ENCODE measurements at regions not wholly inside any gene's neighbourhood (a gene's known extent, or its start where the extent isn't known, plus 50 kb on each side); places are given as distances from the start of the nearest gene placed in this dataset.

GRCh38 chr12:24441458-24441857, 492.0 kb upstream of the SOX5 start:
- no peak overlapping the region for H3K27ac ChIP-seq (replicated peaks; ENCODE audit: low read length)
- no peak overlapping the region for H3K9ac ChIP-seq (ENCODE audit: low read depth, low read length, poor library complexity)
- H3K4me2 ChIP-seq (ENCODE audit: insufficient read depth, low read length, poor library complexity, severe bottlenecking) = no peak overlapping the region
- peaks cover 0 to 15% of the 10 kb centered on the region in 2 donors for H3K9me3 ChIP-seq (replicated peaks in 1 of 2; ENCODE audit: control insufficient read depth in 2 of 2, insufficient read depth in 1 of 2, low read depth in 1 of 2, low read length in 2 of 2)
- H2BK12ac ChIP-seq (ENCODE audit: low read length) = no peak overlapping the region
- H2BK15ac ChIP-seq (ENCODE audit: low read length) = no peak overlapping the region
- H3K27me3 ChIP-seq (ENCODE audit: control insufficient read depth in 3 of 3, insufficient read depth in 3 of 3, low read depth in 1 of 3, low read length in 3 of 3) = no peaks in the 10 kb centered on the region
- H3K14ac ChIP-seq (ENCODE audit: low read length) = no peak overlapping the region
- no peaks in the 10 kb centered on the region for H3K79me1 ChIP-seq (ENCODE audit: low read depth, low read length)
- H3K4ac ChIP-seq (ENCODE audit: low read length) = no peak overlapping the region
- DNase-seq (ENCODE audit: low spot score) = no peak
- H3K4me1 ChIP-seq (ENCODE audit: control insufficient read depth in 2 of 2, insufficient read depth in 1 of 2, low read depth in 1 of 2, low read length in 2 of 2) = peaks cover 2 to 6% of the 10 kb centered on the region in 2 donors
- H2AK5ac ChIP-seq (ENCODE audit: low read depth, low read length) = no peak overlapping the region
- no peak overlapping the region for H4K8ac ChIP-seq (ENCODE audit: low read depth, low read length)
- H3K4me3 ChIP-seq (ENCODE audit: low read length in 2 of 2) = no peak overlapping the region
- H3K36me3 ChIP-seq (replicated peaks in 1 of 2; ENCODE audit: control insufficient read depth in 2 of 2, insufficient read depth in 2 of 2, low read length in 2 of 2) = no peaks in the 10 kb centered on the region
- WGBS, 2 donors (ENCODE audit: extremely low coverage in 2 of 2, insufficient read length in 2 of 2, insufficient replicate concordance in 1 of 2) = no CpG with 5 or more reads among the region's 4 CpGs
- H3K18ac ChIP-seq (ENCODE audit: low read length) = no peak overlapping the region
- H4K91ac ChIP-seq (ENCODE audit: low read depth, low read length, poor library complexity) = no peak overlapping the region
- no peak overlapping the region for H2BK5ac ChIP-seq (ENCODE audit: low read length)
- H2AFZ ChIP-seq (ENCODE audit: low read length) = no peak overlapping the region
- H2BK120ac ChIP-seq (ENCODE audit: low read depth, low read length) = no peak overlapping the region
- no peak overlapping the region for H3K23ac ChIP-seq (ENCODE audit: low read depth, low read length, poor library complexity)

- Histone ChIP-seq H2BK15ac (ENCODE audit: low read length) (no peak overlapping the region), H4K8ac (ENCODE audit: low read depth, low read length) (no peak overlapping the region), H2AK5ac (ENCODE audit: low read depth, low read length) (no peak overlapping the region), H3K36me3 (replicated peaks in 1 of 2; ENCODE audit: control insufficient read depth in 2 of 2, insufficient read depth in 2 of 2, low read length in 2 of 2) (no peaks in the 10 kb centered on the region), H3K23ac (ENCODE audit: low read depth, low read length, poor library complexity) (no peak overlapping the region), H3K9me3 (replicated peaks in 1 of 2; ENCODE audit: control insufficient read depth in 2 of 2, insufficient read depth in 1 of 2, low read depth in 1 of 2, low read length in 2 of 2) (peaks cover 0 to 24% of the 10 kb centered on the region in 2 donors), H3K27ac (replicated peaks; ENCODE audit: low read length) (no peak overlapping the region), H3K27me3 (ENCODE audit: control insufficient read depth in 3 of 3, insufficient read depth in 3 of 3, low read depth in 1 of 3, low read length in 3 of 3) (no peaks in the 10 kb centered on the region), H3K18ac (ENCODE audit: low read length) (no peak overlapping the region), H3K4me1 (ENCODE audit: control insufficient read depth in 2 of 2, insufficient read depth in 1 of 2, low read depth in 1 of 2, low read length in 2 of 2) (no peaks in the 10 kb centered on the region), H2AFZ (ENCODE audit: low read length) (no peak overlapping the region), H4K91ac (ENCODE audit: low read depth, low read length, poor library complexity) (no peak overlapping the region), H3K9ac (ENCODE audit: low read depth, low read length, poor library complexity) (no peak overlapping the region), H2BK12ac (ENCODE audit: low read length) (no peak overlapping the region), H2BK120ac (ENCODE audit: low read depth, low read length) (no peak overlapping the region), H3K4ac (ENCODE audit: low read length) (no peak overlapping the region), H3K4me2 (ENCODE audit: insufficient read depth, low read length, poor library complexity, severe bottlenecking) (no peak overlapping the region), H3K14ac (ENCODE audit: low read length) (no peak overlapping the region), H3K4me3 (ENCODE audit: low read length in 2 of 2) (no peak overlapping the region), H3K79me1 (ENCODE audit: low read depth, low read length) (no peaks in the 10 kb centered on the region), H2BK5ac (ENCODE audit: low read length) (no peak overlapping the region)
- WGBS, 2 donors (ENCODE audit: extremely low coverage in 2 of 2, insufficient read length in 2 of 2, insufficient replicate concordance in 1 of 2) = no CpG with 5 or more reads among the region's 4 CpGs
- DNase-seq (ENCODE audit: low spot score) = no peak
Measured at GRCh38 chr12:24436667-24437066, 487.2 kb upstream of the SOX5 start.

GRCh38 chr12:24431872-24432271, 482.4 kb upstream of the SOX5 start:
- Histone ChIP-seq H3K4me2 (ENCODE audit: insufficient read depth, low read length, poor library complexity, severe bottlenecking) (no peak overlapping the region), H2AK5ac (ENCODE audit: low read depth, low read length) (no peak overlapping the region), H3K79me1 (ENCODE audit: low read depth, low read length) (no peaks in the 10 kb centered on the region), H4K91ac (ENCODE audit: low read depth, low read length, poor library complexity) (no peak overlapping the region), H3K9me3 (replicated peaks in 1 of 2; ENCODE audit: control insufficient read depth in 2 of 2, insufficient read depth in 1 of 2, low read depth in 1 of 2, low read length in 2 of 2) (peaks cover 0 to 13% of the 10 kb centered on the region in 2 donors), H2BK15ac (ENCODE audit: low read length) (no peak overlapping the region), H4K8ac (ENCODE audit: low read depth, low read length) (no peak overlapping the region), H2BK12ac (ENCODE audit: low read length) (no peak overlapping the region), H3K4me1 (ENCODE audit: control insufficient read depth in 2 of 2, insufficient read depth in 1 of 2, low read depth in 1 of 2, low read length in 2 of 2) (no peaks in the 10 kb centered on the region), H2BK120ac (ENCODE audit: low read depth, low read length) (no peak overlapping the region), H3K4me3 (ENCODE audit: low read length in 2 of 2) (no peak overlapping the region), H3K36me3 (replicated peaks in 1 of 2; ENCODE audit: control insufficient read depth in 2 of 2, insufficient read depth in 2 of 2, low read length in 2 of 2) (no peaks in the 10 kb centered on the region), H3K27ac (replicated peaks; ENCODE audit: low read length) (no peak overlapping the region), H3K9ac (ENCODE audit: low read depth, low read length, poor library complexity) (no peak overlapping the region), H2AFZ (ENCODE audit: low read length) (no peak overlapping the region), H3K4ac (ENCODE audit: low read length) (no peak overlapping the region), H3K14ac (ENCODE audit: low read length) (no peak overlapping the region), H3K23ac (ENCODE audit: low read depth, low read length, poor library complexity) (no peak overlapping the region), H2BK5ac (ENCODE audit: low read length) (no peak overlapping the region), H3K18ac (ENCODE audit: low read length) (no peak overlapping the region), H3K27me3 (ENCODE audit: control insufficient read depth in 3 of 3, insufficient read depth in 3 of 3, low read depth in 1 of 3, low read length in 3 of 3) (no peaks in the 10 kb centered on the region)
- no CpG with 5 or more reads among the region's 1 CpG for WGBS, 2 donors (ENCODE audit: extremely low coverage in 2 of 2, insufficient read length in 2 of 2, insufficient replicate concordance in 1 of 2)
- no peak for DNase-seq (ENCODE audit: low spot score)

- H2AK5ac ChIP-seq (ENCODE audit: low read depth, low read length) = no peak overlapping the region
- no peak for DNase-seq (ENCODE audit: low spot score)
- no peaks in the 10 kb centered on the region for H3K79me1 ChIP-seq (ENCODE audit: low read depth, low read length)
- no peak overlapping the region for H2BK5ac ChIP-seq (ENCODE audit: low read length)
- no peak overlapping the region for H3K23ac ChIP-seq (ENCODE audit: low read depth, low read length, poor library complexity)
- H2BK15ac ChIP-seq (ENCODE audit: low read length) = no peak overlapping the region
- no peak overlapping the region for H4K91ac ChIP-seq (ENCODE audit: low read depth, low read length, poor library complexity)
- H3K27me3 ChIP-seq (ENCODE audit: control insufficient read depth in 3 of 3, insufficient read depth in 3 of 3, low read depth in 1 of 3, low read length in 3 of 3) = no peaks in the 10 kb centered on the region
- H3K18ac ChIP-seq (ENCODE audit: low read length) = no peak overlapping the region
- H2BK12ac ChIP-seq (ENCODE audit: low read length) = no peak overlapping the region
- no peak overlapping the region for H4K8ac ChIP-seq (ENCODE audit: low read depth, low read length)
- H3K4me2 ChIP-seq (ENCODE audit: insufficient read depth, low read length, poor library complexity, severe bottlenecking) = no peak overlapping the region
- no CpG with 5 or more reads among the region's 4 CpGs for WGBS, 2 donors (ENCODE audit: extremely low coverage in 2 of 2, insufficient read length in 2 of 2, insufficient replicate concordance in 1 of 2)
- no peaks in the 10 kb centered on the region for H3K36me3 ChIP-seq (replicated peaks in 1 of 2; ENCODE audit: control insufficient read depth in 2 of 2, insufficient read depth in 2 of 2, low read length in 2 of 2)
- no peaks in the 10 kb centered on the region for H3K9me3 ChIP-seq (replicated peaks in 1 of 2; ENCODE audit: control insufficient read depth in 2 of 2, insufficient read depth in 1 of 2, low read depth in 1 of 2, low read length in 2 of 2)
- no peak overlapping the region for H3K4me3 ChIP-seq (ENCODE audit: low read length in 2 of 2)
- no peak overlapping the region for H3K27ac ChIP-seq (replicated peaks; ENCODE audit: low read length)
- H3K4me1 ChIP-seq (ENCODE audit: control insufficient read depth in 2 of 2, insufficient read depth in 1 of 2, low read depth in 1 of 2, low read length in 2 of 2) = peaks cover 2 to 4% of the 10 kb centered on the region in 2 donors
- no peak overlapping the region for H3K9ac ChIP-seq (ENCODE audit: low read depth, low read length, poor library complexity)
- no peak overlapping the region for H2AFZ ChIP-seq (ENCODE audit: low read length)
- no peak overlapping the region for H2BK120ac ChIP-seq (ENCODE audit: low read depth, low read length)
- no peak overlapping the region for H3K4ac ChIP-seq (ENCODE audit: low read length)
- no peak overlapping the region for H3K14ac ChIP-seq (ENCODE audit: low read length)
Measured at GRCh38 chr12:24427776-24428175, 478.3 kb upstream of the SOX5 start.
